ENCODE measurements at regions not wholly inside any gene's neighbourhood (a gene's known extent, or its start where the extent isn't known, plus 50 kb on each side); places are given as distances from the start of the nearest gene placed in this dataset.

GRCh38 chr2:15793978-15794377, 146.4 kb upstream of the MYCN start:
- TF ChIP-seq ZNF501 (tag by site-specific recombination; IDR thresholded peaks at IDR 0.05) (no peak), ZNF366 (tag by site-specific recombination; conservative IDR thresholded peaks at IDR 0.05) (no peak), GLI4 (tag by site-specific recombination; IDR thresholded peaks at IDR 0.05) (no peak), ZNF837 (tag by site-specific recombination; IDR thresholded peaks at IDR 0.05) (no peak), ZBTB1 (tag by site-specific recombination; IDR thresholded peaks at IDR 0.05) (no peak), ZNF140 (tag by site-specific recombination; IDR thresholded peaks at IDR 0.05) (no peak)
- TF ChIP-seq, protein P1, sequence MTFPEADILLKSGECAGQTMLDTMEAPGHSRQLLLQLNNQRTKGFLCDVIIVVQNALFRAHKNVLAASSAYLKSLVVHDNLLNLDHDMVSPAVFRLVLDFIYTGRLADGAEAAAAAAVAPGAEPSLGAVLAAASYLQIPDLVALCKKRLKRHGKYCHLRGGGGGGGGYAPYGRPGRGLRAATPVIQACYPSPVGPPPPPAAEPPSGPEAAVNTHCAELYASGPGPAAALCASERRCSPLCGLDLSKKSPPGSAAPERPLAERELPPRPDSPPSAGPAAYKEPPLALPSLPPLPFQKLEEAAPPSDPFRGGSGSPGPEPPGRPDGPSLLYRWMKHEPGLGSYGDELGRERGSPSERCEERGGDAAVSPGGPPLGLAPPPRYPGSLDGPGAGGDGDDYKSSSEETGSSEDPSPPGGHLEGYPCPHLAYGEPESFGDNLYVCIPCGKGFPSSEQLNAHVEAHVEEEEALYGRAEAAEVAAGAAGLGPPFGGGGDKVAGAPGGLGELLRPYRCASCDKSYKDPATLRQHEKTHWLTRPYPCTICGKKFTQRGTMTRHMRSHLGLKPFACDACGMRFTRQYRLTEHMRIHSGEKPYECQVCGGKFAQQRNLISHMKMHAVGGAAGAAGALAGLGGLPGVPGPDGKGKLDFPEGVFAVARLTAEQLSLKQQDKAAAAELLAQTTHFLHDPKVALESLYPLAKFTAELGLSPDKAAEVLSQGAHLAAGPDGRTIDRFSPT (tag by site-specific recombination; IDR thresholded peaks at IDR 0.05) = no peak
- Histone ChIP-seq H3K4me3 (ENCODE audit: low read depth, low read length) (no peak overlapping the region), H3K9me3 (ENCODE audit: control insufficient read depth, insufficient read depth, low read depth, low read length) (no peaks in the 10 kb centered on the region), H3K27ac (ENCODE audit: extremely low read depth, low read depth, low read length) (no peak overlapping the region), H3K4me1 (ENCODE audit: control insufficient read depth, insufficient read depth, low read length) (no peaks in the 10 kb centered on the region), H3K36me3 (ENCODE audit: control insufficient read depth in 2 of 2, insufficient read depth in 1 of 2, low read length in 2 of 2) (no peaks in the 10 kb centered on the region)
- ChIA-PET CTCF (interaction anchor here (0.6 kb wide), 1 partner anchor 762 kb away, joined by 3 read pairs; no protein-coding TSS in a partner anchor), POLR2A (no interaction called here)

DNA sequence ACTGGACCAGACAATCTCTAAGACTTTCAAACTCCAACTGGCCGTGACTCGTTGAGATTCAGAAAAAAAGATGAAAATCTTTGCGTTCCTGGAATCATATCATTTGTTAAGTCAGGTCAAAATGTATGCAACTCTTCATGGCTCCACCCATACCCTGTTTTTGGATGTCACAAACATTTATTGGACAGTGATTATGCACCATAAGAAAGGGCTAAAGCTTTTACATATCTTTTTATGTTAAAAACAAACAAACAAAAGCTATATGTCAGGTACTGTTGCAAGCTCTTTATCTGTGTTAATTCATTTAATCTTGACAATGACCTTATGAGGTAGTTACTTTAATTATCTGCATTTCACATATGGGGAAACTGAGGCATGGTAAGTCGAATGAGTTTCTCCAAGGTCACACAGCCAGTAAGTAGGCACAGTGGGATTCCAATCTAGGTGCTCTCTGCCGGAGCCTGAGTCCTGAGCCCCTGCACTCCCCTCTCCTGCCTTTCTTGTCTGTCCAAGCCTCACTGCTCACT, 145.7 kb upstream of the MYCN start:
- POLR2A ChIA-PET = interaction anchor here (0.9 kb wide), 1 partner anchor 145 kb away, joined by 4 read pairs; the partner anchor contains the start of gene MYCN
- TF ChIP-seq ZNF202 (tag by site-specific recombination; IDR thresholded peaks at IDR 0.05; ENCODE audit: borderline replicate concordance) (no peak), ZBTB8A (tag by site-specific recombination; IDR thresholded peaks at IDR 0.05) (no peak), KLF10 (tag by site-specific recombination; IDR thresholded peaks at IDR 0.05) (no peak), ZNF426 (tag by site-specific recombination; IDR thresholded peaks at IDR 0.05) (no peak), ZNF777 (tag by site-specific recombination; IDR thresholded peaks at IDR 0.05; ENCODE audit: borderline replicate concordance) (no peak), TRIM28 (IDR thresholded peaks at IDR 0.05; ENCODE audit: borderline replicate concordance, low read length) (no peak), ZXDB (tag by site-specific recombination; IDR thresholded peaks at IDR 0.05) (no peak)
- TF ChIP-seq, protein P2, sequence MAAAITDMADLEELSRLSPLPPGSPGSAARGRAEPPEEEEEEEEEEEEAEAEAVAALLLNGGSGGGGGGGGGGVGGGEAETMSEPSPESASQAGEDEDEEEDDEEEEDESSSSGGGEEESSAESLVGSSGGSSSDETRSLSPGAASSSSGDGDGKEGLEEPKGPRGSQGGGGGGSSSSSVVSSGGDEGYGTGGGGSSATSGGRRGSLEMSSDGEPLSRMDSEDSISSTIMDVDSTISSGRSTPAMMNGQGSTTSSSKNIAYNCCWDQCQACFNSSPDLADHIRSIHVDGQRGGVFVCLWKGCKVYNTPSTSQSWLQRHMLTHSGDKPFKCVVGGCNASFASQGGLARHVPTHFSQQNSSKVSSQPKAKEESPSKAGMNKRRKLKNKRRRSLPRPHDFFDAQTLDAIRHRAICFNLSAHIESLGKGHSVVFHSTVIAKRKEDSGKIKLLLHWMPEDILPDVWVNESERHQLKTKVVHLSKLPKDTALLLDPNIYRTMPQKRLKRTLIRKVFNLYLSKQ (tag by site-specific recombination; IDR thresholded peaks at IDR 0.05; ENCODE audit: borderline replicate concordance) = no peak
- TF ChIP-seq, protein P3, sequence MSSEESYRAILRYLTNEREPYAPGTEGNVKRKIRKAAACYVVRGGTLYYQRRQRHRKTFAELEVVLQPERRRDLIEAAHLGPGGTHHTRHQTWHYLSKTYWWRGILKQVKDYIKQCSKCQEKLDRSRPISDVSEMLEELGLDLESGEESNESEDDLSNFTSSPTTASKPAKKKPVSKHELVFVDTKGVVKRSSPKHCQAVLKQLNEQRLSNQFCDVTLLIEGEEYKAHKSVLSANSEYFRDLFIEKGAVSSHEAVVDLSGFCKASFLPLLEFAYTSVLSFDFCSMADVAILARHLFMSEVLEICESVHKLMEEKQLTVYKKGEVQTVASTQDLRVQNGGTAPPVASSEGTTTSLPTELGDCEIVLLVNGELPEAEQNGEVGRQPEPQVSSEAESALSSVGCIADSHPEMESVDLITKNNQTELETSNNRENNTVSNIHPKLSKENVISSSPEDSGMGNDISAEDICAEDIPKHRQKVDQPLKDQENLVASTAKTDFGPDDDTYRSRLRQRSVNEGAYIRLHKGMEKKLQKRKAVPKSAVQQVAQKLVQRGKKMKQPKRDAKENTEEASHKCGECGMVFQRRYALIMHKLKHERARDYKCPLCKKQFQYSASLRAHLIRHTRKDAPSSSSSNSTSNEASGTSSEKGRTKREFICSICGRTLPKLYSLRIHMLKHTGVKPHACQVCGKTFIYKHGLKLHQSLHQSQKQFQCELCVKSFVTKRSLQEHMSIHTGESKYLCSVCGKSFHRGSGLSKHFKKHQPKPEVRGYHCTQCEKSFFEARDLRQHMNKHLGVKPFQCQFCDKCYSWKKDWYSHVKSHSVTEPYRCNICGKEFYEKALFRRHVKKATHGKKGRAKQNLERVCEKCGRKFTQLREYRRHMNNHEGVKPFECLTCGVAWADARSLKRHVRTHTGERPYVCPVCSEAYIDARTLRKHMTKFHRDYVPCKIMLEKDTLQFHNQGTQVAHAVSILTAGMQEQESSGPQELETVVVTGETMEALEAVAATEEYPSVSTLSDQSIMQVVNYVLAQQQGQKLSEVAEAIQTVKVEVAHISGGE (tag by site-specific recombination; conservative IDR thresholded peaks at IDR 0.05; ENCODE audit: low read depth) = no peak
- CTCF ChIA-PET = interaction anchor here (0.5 to 1.0 kb wide), 3 partner anchors 10 to 762 kb away, joined by 3 to 4 read pairs (median 3); no protein-coding TSS in a partner anchor

More for the DNA sequence above, 145.7 kb upstream of the MYCN start:
- H3K9me3 ChIP-seq (ENCODE audit: control insufficient read depth, insufficient read depth, low read depth, low read length) = no peaks in the 10 kb centered on the region
- H3K27ac ChIP-seq (ENCODE audit: extremely low read depth, low read depth, low read length) = no peak overlapping the region
- H3K4me1 ChIP-seq (ENCODE audit: control insufficient read depth, insufficient read depth, low read length) = no peaks in the 10 kb centered on the region
- H3K4me3 ChIP-seq (ENCODE audit: low read depth, low read length) = no peak overlapping the region
- no peaks in the 10 kb centered on the region for H3K36me3 ChIP-seq (ENCODE audit: control insufficient read depth in 2 of 2, insufficient read depth in 1 of 2, low read length in 2 of 2)
